ENCODE measurements at regions not wholly inside any gene's neighbourhood (a gene's known extent, or its start where the extent isn't known, plus 50 kb on each side); places are given as distances from the start of the nearest gene placed in this dataset.

DNA sequence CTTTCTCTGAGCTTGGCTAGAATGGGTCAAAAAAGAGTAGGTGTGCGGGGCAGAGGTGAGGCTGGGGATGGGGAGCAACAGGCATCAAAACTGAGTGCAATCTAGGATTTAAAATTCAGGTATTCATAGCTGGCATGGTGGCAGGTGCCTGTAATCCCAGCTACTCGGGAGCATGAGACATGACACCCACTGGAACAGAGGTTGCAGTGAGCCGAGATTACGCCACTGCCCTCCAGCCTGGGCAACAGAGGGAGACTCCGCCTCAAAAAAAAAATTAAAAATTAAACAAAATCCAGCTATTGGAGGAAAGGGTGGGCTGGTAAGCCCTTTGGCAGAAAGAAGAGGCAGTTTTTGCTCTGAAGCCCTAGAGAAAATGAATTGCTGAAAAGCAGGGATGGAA is 485.8 kb upstream of the PROK2 start:
- TF ChIP-seq, protein P1, sequence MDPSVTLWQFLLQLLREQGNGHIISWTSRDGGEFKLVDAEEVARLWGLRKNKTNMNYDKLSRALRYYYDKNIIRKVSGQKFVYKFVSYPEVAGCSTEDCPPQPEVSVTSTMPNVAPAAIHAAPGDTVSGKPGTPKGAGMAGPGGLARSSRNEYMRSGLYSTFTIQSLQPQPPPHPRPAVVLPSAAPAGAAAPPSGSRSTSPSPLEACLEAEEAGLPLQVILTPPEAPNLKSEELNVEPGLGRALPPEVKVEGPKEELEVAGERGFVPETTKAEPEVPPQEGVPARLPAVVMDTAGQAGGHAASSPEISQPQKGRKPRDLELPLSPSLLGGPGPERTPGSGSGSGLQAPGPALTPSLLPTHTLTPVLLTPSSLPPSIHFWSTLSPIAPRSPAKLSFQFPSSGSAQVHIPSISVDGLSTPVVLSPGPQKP (IDR thresholded peaks at IDR 0.05; ENCODE audit: borderline replicate concordance, low read depth, low read length) = no peak
- TF ChIP-seq NFE2L2 (IDR thresholded peaks at IDR 0.05; ENCODE audit: low read depth, low read length) (no peak), CHD1 (IDR thresholded peaks at IDR 0.05; ENCODE audit: low read depth, low read length) (no peak), USF2 (IDR thresholded peaks at IDR 0.05; ENCODE audit: low read depth, low read length) (no peak), CEBPB (IDR thresholded peaks at IDR 0.05; ENCODE audit: low read depth, low read length) (no peak), POLR2A (IDR thresholded peaks at IDR 0.05; ENCODE audit: low read depth, low read length) (no peak)
- TF ChIP-seq, protein P2, sequence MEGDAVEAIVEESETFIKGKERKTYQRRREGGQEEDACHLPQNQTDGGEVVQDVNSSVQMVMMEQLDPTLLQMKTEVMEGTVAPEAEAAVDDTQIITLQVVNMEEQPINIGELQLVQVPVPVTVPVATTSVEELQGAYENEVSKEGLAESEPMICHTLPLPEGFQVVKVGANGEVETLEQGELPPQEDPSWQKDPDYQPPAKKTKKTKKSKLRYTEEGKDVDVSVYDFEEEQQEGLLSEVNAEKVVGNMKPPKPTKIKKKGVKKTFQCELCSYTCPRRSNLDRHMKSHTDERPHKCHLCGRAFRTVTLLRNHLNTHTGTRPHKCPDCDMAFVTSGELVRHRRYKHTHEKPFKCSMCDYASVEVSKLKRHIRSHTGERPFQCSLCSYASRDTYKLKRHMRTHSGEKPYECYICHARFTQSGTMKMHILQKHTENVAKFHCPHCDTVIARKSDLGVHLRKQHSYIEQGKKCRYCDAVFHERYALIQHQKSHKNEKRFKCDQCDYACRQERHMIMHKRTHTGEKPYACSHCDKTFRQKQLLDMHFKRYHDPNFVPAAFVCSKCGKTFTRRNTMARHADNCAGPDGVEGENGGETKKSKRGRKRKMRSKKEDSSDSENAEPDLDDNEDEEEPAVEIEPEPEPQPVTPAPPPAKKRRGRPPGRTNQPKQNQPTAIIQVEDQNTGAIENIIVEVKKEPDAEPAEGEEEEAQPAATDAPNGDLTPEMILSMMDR (conservative IDR thresholded peaks at IDR 0.05; ENCODE audit: low read depth, low read length) = no peak

All from IMR-90 (cell line).